HFF-Myc (cell line): ENCODE measurements at regions not wholly inside any gene's neighbourhood (a gene's known extent, or its start where the extent isn't known, plus 50 kb on each side); places are given as distances from the start of the nearest gene placed in this dataset.

Experiments used
- DNase-seq: peaks from one replicate; pipeline ENCODE4 v3.0.0-alpha.2; 2011; ENCODE audit warnings: low read depth; ENCODE audit errors: extremely low read depth
- H3K4me3 ChIP-seq: replicated peaks from 2 replicates; pipeline ENCODE4 v1.5.1; 2011; ENCODE audit warnings: low read depth, mild to moderate bottlenecking, control low read depth, low read length
- CTCF ChIP-seq: IDR thresholded peaks from 2 replicates; pipeline ENCODE4 v1.5.1; 2012; ENCODE audit warnings: mild to moderate bottlenecking, low read depth, low read length, control low read depth; ENCODE audit errors: missing control alignments

- DNase-seq = peak; percentile 56
- TF ChIP-seq CTCF = peak; percentile 91
- no peak overlapping the region for H3K4me3 ChIP-seq
Measured at GRCh38 chr1:98051065-98051675, 130.3 kb upstream of the DPYD start.

- H3K4me3 ChIP-seq = peak overlapping the region; percentile 27; the same call in 1 of the 2 replicates
- no peak for TF ChIP-seq CTCF
- DNase-seq = no peak
Measured at GRCh38 chr1:98049370-98050135, 128.7 kb upstream of the DPYD start.

GRCh38 chr1:98048751-98049325 is 128.0 kb upstream of the DPYD start:
- no peak for TF ChIP-seq CTCF
- DNase-seq = no peak
- peak overlapping the region; percentile 27 for H3K4me3 ChIP-seq

- peak overlapping the region; percentile 27 for H3K4me3 ChIP-seq
- DNase-seq = peak; percentile 61
- TF ChIP-seq CTCF = no peak
Measured at GRCh38 chr1:98048244-98048643, 127.4 kb upstream of the DPYD start.

- no peak overlapping the region for H3K4me3 ChIP-seq
- no peak for TF ChIP-seq CTCF
- no peak for DNase-seq
Measured at GRCh38 chr1:98047171-98047570, 126.3 kb upstream of the DPYD start.

GRCh38 chr1:98045767-98046641 is 125.2 kb upstream of the DPYD start:
- no peak for DNase-seq
- peak overlapping the region; percentile 50 for H3K4me3 ChIP-seq
- no peak for TF ChIP-seq CTCF
